ENCODE measurements at regions not wholly inside any gene's neighbourhood (a gene's known extent, or its start where the extent isn't known, plus 50 kb on each side); places are given as distances from the start of the nearest gene placed in this dataset.
"Not testable (repeated sequence)": the region's sequence is repeated elsewhere in the genome, so short reads cannot be mapped to it uniquely, and the experiment has no call there.

DNA sequence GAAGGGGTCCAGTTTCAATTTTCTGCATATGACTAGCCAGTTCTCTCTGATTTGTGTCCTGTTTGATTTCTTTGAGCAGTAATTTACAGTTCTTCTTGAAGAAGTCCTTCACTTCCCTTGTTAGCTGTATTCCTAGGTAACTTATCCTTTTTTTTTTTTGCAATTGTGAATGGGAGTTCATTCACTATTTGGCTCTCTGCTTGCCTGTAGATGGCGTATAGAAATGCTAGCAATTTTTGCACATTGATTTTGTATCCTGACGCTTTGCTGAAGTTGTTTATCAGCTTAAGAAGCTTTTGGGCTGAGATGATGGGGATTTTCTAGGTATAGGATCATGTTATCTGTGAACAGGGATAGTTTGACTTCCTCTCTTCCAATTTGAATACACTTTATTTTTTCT is 77.6 kb upstream of the NID2 start:
- intact Hi-C loops (cut with DNase I), result no loop called here
- ATAC-seq (no peak), DNase-seq (no peak), FAIRE-seq (no peak)
- WGBS, 2 donors, result 14 to 20% methylated on average over 2 of the region's 2 CpGs
- H3K27ac ChIP-seq, result no peak overlapping the region
- no peak for TF ChIP-seq CTCF (IDR thresholded peaks at IDR 0.05)
- H3K4me1 ChIP-seq, result no peaks in the 10 kb centered on the region
- no peaks in the 10 kb centered on the region for H3K9me3 ChIP-seq
- H3K4me3 ChIP-seq, result no peak overlapping the region
- H3K27me3 ChIP-seq, result no peaks in the 10 kb centered on the region
- H3K36me3 ChIP-seq, result no peaks in the 10 kb centered on the region

DNA sequence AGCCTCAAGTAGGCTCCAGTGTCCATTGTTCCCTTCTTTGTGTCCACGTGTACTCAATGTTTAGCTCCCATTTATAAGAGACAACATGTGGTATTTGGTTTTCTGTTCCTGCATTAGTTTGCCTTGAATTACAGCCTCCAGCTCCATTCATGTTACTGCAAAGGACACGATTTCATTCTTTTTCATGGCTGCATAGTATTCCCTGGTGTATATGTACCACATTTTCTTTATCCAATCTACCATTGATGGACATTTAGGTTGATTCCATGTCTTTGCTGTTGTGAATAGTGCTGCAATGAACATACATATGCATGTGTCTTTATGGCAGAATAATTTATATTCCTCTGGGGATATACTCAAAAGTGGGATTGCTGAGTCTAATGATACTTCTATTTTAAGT is 75.2 kb upstream of the NID2 start:
- H3K4me1 ChIP-seq; intact Hi-C loops (cut with DNase I); H3K4me3 ChIP-seq; H3K27me3 ChIP-seq; H3K36me3 ChIP-seq; H3K27ac ChIP-seq; ATAC-seq; DNase-seq; FAIRE-seq; H3K9me3 ChIP-seq: not testable (repeated sequence)
- WGBS, 2 donors, result 67 to 82% methylated on average over 2 of the region's 2 CpGs

DNA sequence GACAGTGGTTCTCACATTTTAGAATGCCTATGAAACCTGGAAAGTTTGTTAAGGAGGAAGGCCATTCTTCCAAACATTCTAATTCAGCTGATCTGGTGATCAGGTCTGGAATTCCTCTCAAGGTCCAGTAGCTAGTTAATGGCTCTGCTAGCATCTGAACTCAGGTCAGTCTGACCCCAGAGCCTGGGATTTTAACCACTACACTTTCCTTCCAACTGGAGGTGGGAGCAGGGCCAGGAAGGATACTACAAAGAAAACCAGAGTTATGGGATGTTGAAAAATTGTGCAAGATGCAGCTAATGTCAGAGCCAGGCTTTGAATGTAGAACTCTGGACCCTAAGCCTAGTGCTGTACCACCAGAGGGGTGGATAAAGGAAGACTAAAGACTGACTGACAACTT is 73.6 kb upstream of the NID2 start:
- Histone ChIP-seq H3K27ac (no peak overlapping the region), H3K4me3 (no peak overlapping the region), H3K4me1 (no peaks in the 10 kb centered on the region), H3K27me3 (no peaks in the 10 kb centered on the region), H3K9me3 (no peaks in the 10 kb centered on the region), H3K36me3 (no peaks in the 10 kb centered on the region)
- ATAC-seq (no peak), DNase-seq (no peak), FAIRE-seq (no peak)
- intact Hi-C loops (cut with DNase I), result no loop called here
- TF ChIP-seq CTCF (IDR thresholded peaks at IDR 0.05), result no peak

DNA sequence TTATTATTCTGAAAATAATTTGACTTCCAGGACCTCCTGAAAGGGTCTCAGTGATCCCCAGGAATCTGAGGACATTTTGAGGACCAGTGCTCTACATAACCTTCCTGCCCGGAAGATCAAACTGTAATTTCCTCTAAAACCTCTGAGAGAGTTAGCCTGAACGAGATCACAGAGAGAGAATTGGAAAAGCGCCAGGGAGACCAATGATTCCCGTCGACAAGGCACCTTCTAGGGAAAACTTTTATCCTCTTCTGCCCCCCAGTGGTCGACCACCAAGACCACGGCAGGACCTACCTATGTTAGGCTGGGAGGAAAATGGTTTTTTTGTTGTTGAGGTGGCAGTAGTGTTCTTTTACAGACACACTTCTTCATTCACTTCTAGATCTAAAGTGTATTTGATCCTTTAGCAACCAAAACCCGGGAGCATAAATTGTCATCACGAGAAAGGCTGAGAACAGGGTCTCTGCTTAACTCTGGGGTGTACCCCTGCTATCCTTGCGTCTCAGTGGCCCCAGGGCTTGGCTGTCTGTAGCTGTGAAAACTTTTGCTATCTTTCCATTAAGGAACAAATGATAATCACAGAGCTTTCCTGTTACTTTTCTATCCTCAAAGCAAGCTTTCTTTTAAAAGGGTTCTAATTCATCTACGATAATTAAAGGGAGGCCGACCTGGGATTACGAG is 62.9 kb upstream of the NID2 start:
- H3K36me3 ChIP-seq, result no peaks in the 10 kb centered on the region
- peak; percentile 96 to 99 (median 98) for ATAC-seq
- peak in 5 of 6 donors; percentile 65 to 86 (median 77) for DNase-seq
- intact Hi-C loops (cut with DNase I), result loop anchor here in 1 of 3 donors (5.0 kb wide), 1 partner anchor 134 kb away; no protein-coding TSS in a partner anchor
- H3K4me1 ChIP-seq, result peaks cover 0 to 7% (median 0%) of the 10 kb centered on the region in 3 donors
- H3K9me3 ChIP-seq, result no peaks in the 10 kb centered on the region
- H3K4me3 ChIP-seq, result no peak overlapping the region
- TF ChIP-seq CTCF (IDR thresholded peaks at IDR 0.05), result peak; percentile 21 to 54 (median 43)
- no peak overlapping the region for H3K27ac ChIP-seq
- WGBS, 2 donors, result 29 to 30% methylated on average over 13 of the region's 13 CpGs
- peak; percentile 56 for FAIRE-seq
- no peaks in the 10 kb centered on the region for H3K27me3 ChIP-seq

DNA sequence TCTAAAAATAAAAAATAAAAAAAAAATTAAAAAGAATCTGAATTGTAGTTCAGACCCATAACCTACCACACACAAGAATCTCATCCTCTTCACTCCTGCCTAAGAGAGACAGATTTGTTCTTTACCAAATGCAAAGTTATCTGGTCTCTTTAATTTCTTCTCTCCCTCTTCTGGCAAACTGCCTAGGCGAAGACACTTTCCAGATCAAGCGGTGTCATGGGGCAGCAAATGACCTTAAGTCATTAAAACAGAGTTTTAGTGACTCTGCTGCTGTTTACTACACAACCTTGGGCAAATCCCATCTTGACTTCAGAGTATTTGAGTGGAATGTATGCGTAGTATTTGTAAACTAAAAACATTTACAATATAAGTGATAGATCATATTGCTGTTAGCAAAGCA is 60.9 kb upstream of the NID2 start:
- Histone ChIP-seq H3K27me3 (no peaks in the 10 kb centered on the region), H3K4me3 (no peak overlapping the region), H3K36me3 (no peaks in the 10 kb centered on the region), H3K4me1 (peaks cover 0 to 7% (median 0%) of the 10 kb centered on the region in 3 donors), H3K9me3 (no peaks in the 10 kb centered on the region), H3K27ac (no peak overlapping the region)
- no peak for TF ChIP-seq CTCF (IDR thresholded peaks at IDR 0.05)
- intact Hi-C loops (cut with DNase I), result loop anchor here in 1 of 3 donors (5.0 kb wide), 1 partner anchor 132 kb away; no protein-coding TSS in a partner anchor
- no peak for DNase-seq
- FAIRE-seq, result no peak
- no peak for ATAC-seq
- 56 to 78% methylated on average over 3 of the region's 3 CpGs for WGBS, 2 donors

Data from pancreas (tissue), 10 donors.